ENCODE measurements at regions not wholly inside any gene's neighbourhood (a gene's known extent, or its start where the extent isn't known, plus 50 kb on each side); places are given as distances from the start of the nearest gene placed in this dataset.
"Not testable (repeated sequence)": the region's sequence is repeated elsewhere in the genome, so short reads cannot be mapped to it uniquely, and the experiment has no call there.

DNA sequence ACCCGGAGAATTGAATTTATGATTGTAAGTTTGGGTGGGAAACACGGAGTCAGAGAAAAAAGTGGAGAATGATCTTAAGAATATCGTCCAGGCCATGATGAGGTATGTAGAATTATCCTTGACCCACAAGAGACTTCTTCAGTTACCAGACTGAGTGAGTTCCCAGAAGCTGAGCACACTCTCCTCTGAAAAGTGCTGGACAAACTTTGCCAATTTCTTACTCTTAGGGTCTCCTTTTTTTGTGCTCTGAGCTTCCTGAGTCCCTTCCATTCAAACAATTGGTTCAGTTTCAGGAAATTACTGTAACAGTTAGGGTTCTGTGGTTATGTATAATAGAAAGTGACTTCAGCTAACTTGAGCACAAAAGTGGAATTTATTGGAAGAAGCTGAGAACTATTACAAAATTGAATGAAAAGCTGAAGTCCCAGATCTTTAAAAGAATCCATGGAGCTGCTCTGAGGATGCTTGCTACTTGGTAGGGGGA is 50.6 kb upstream of the EHBP1 start:
- ATAC-seq (ENCODE audit: poor library complexity) (no peak), DNase-seq (no peak)
- intact Hi-C loops (cut with DNase I) = no loop called here

DNA sequence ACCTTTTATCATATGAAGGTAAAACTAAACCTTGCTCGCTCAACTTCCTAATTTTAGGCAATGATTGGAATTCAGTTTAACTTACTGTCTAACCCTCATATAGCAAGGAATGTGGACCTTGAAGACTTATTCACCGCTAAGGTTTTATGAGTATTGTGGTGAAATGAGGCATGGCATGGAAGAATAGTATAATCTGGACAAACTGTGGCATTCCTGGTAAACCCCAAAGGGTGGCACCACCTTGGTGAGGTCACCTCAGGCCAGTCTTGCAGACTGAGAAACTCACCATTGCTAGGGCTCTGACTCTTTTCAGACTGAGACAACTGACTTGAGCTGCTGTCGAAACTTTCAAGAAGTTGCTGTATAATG is 51.1 kb upstream of the EHBP1 start:
- no peak for ATAC-seq (ENCODE audit: poor library complexity)
- intact Hi-C loops (cut with DNase I) = no loop called here
- no peak for DNase-seq

DNA sequence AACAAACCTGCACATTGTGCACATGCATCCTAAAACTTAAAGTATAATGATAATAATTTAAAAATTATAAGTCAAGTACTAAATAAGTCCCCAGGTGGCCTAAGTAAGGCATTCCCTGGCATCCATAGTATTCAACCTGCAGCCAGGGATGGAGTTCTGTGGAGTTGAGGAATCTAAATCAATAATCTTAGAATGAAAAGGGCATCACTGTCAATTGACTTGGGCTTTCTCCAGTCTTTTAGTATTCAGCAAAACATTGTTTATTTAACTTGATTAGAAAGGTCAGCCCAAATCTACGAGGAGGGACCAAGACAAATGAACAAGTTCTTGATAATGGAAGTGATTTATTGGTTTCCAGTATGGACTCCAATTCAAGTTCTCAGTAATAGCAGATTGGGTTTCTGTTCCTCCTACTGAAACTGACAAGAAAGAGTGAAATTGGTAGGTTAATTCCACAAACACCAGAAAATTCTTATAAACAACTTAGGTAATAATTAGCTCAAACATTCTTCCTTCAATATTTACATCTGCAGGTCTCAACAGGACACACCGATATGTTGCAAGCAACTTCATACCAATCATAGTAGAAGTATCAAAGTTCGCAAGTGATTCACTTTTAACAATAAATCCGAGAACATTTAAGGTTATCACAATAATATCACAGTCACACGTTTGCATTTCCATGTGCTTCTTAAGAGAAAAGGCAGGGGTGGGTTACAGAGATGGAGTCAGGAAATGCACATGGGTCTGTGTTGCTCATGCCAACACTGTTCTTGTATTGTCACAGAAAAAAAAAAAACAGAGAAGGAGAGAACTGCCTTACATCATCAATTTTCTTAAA is 51.7 kb upstream of the EHBP1 start:
- no peak for DNase-seq
- no peak for ATAC-seq (ENCODE audit: poor library complexity)
- intact Hi-C loops (cut with DNase I) = no loop called here

DNA sequence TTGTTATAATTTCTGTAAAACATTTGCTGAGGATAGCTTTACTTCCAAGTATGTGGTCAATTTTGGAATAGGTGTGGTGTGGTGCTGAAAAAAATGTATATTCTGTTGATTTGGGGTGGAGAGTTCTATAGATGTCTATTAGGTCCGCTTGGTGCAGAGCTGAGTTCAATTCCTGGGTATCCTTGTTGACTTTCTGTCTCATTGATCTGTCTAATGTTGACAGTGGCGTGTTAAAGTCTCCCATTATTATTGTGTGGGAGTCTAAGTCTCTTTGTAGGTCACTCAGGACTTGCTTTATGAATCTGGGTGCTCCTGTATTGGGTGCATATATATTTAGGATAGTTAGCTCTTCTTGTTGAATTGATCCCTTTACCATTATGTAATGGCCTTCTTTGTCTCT is 56.4 kb upstream of the EHBP1 start:
- DNase-seq; intact Hi-C loops (cut with DNase I); ATAC-seq (ENCODE audit: poor library complexity): not testable (repeated sequence)

DNA sequence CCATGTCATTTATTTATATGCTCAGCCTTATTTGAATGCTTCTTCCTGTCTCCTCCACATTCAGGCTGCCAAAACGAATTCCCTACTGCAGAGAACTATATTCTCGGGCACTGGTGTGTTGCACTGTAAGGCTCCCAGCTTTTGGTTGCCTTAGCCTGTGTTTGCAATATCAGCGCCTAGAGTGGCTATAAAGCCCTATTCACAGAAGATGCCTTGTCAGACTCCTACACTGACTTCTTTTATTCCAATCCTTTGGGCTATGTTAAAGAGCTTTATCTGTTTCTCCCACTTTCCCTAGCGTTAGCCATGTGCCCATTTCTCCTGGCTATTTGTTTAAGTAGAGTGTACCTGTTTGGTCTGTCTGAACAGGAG is 62.4 kb upstream of the EHBP1 start:
- DNase-seq = no peak
- ATAC-seq (ENCODE audit: poor library complexity) = no peak
- intact Hi-C loops (cut with DNase I) = no loop called here

DNA sequence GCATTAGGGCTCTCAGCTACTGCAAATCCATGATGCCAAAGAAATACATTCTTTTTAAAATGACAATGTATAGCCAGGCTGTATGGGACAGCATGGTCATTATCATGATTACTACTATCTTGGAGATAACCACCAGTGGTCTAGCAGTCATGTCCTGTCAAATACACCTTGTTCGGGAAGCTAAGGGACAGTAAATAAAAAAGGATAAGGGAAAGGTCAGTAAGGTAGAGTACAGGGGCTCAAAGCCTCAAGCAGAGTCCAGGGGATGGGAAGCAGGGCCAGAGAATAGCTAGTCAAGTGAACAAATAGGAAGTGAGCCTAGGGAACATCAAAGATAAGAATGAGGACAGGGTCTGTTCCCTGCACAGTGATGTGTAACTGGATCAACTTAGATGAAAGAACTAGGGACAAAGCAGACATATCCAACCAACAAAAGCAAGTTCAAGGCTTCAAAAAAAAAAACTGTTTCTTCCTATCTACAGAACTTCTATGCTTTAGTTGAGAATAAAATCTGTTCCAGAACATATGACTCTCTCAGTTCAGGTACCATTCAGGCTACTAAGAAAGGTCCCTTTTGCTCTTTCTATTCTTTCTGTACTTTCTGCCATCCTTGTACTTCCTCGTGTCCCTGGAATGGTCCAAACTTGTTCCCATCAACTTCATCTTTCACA is 62.9 kb upstream of the EHBP1 start:
- intact Hi-C loops (cut with DNase I) = no loop called here
- ATAC-seq (ENCODE audit: poor library complexity) = no peak

DNA sequence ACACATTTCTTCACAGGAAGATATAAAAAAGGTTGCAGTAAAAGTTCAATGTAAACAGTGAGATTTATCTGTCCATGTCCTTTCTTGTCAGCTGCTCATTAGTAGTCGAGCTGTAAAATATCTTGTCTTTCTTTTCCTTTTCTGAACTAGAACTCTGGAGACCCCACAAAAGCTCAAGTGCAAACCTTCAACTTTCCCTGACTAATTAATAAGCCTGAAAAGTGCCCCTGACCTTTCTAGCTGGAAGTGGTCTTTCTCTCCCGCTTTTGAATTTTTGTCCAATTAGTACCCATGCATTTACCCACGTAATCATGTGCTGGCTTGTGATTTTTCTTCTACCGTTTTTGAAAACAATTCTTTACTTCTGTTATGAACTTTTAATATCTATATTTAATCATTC is 63.6 kb upstream of the EHBP1 start:
- intact Hi-C loops (cut with DNase I) = no loop called here
- DNase-seq (no peak), ATAC-seq (ENCODE audit: poor library complexity) (no peak)

More for the DNA sequence above, 62.9 kb upstream of the EHBP1 start:
- DNase-seq = no peak

DNA sequence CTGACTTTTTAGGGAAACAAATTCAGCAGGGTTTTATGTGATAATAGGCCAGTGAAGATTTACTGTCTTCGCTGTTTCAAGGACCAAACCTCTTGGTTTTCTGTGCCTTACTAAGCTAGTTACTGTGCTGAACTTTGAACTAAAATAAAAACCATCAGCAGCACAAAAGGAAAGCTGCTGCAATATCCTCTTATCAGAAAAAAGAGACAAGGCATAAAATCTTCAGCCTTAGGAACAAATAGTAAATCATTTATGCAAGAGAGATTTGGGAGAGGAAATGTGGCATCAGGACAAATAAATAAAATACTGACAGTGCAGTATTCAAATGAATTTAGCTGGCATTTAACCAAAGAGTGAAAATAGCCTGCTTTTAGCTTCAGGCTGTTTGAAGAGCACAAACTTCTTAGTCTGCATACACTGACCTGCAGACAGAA is 64.1 kb upstream of the EHBP1 start:
- ATAC-seq (ENCODE audit: poor library complexity) (no peak), DNase-seq (no peak)
- intact Hi-C loops (cut with DNase I) = no loop called here

DNA sequence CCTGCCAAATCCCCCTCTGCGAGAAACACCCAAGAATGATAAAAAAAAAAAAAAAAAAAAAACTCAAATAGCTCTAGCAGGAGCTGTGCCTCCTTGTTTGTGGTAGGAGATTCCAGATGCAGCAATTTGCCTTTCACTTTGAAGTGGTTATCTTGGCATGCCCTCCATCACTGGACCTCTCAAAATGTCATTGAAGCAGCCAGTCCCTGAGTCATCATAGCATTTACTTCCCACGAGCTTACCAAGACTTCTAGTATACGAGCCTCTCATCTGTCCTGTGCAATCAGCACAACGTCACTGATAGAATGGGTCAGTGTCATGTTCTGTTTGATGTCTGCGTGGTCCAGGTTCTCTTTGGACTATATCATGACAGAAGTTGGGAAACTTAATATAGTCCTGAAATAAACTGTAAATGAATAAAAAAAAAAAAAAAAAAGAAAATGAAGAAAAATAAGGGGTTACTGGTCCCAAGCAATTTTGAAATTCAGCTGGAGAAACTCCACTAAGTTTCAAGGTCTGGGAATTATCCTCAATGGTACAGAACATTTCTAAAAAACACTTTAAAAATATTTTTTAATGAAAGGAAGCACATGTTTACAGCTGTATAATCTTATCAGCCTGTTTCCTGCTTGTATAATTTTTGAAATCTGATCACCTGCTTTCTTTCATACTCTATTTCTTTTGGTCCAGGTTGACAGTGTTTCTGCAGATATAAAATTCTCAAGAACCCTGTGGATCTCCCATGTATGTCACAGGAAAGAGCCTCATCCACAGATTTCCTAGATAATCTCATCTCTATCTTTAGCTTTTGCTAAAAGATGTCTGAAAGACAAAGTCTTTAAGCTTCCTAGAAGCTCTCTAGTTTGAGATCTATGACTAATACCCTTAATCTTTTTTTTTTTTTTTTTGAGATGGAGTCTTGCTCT is 74.1 kb upstream of the EHBP1 start:
- no peak for ATAC-seq (ENCODE audit: poor library complexity)
- intact Hi-C loops (cut with DNase I) = no loop called here
- no peak for DNase-seq

DNA sequence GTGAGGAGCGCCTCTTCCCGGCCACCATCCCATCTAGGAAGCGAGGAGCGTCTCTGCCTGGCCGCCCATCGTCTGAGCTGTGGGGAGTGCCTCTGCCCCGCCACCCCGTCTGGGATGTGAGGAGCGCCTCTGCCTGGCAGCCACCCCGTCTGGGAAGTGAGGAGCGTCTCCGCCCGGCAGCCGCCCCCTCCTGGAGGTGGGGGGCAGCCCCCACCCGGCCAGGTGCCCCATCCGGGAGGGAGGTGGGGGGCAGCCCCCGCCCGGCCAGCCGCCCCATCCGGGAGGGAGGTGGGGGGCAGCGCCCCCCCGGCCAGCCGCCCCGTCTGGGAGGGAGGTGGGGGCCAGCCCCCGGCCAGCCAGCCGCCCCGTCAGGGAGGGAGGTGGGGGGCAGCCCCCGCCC is 75.3 kb upstream of the EHBP1 start:
- ATAC-seq (ENCODE audit: poor library complexity); intact Hi-C loops (cut with DNase I); DNase-seq: not testable (repeated sequence)

DNA sequence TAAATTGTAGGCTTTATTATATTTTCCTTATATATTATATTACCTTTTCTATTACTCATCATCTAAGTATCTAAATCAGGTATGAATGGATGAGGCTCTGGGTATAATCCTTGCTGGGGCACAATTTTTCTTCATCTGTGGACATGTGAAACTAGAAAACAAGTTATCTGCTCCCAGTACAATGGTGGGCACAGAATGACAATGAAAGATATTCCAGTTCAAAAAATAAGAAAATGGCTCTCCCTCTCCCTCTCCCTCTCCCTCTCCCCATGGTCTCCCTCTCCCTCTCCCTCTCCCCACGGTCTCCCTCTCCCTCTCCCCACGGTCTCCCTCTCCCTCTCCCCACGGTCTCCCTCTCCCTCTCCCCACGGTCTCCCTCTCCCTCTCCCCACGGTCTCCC is 76.2 kb upstream of the EHBP1 start:
- ATAC-seq (ENCODE audit: poor library complexity); intact Hi-C loops (cut with DNase I); DNase-seq: not testable (repeated sequence)

DNA sequence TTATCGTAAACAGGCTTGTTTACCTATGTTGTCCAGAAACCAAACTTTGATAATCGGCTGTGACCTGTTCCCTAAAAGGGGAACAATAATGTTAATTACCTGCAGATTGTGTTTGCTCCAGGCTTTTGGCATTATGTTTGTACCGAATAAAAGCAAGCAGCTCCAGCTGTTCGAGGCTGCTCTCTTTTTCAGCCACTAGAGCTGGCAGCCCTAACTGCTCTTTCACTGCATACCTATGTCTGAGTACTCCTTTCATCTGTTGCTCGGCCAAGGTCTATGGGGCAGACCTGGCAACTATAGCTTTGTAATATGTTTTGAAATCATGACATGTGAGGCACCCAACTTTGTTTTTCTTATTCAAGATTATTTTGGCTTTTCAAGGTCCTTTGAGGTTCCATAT is 77.8 kb upstream of the EHBP1 start:
- no peak for DNase-seq
- intact Hi-C loops (cut with DNase I) = no loop called here
- ATAC-seq (ENCODE audit: poor library complexity) = no peak

DNA sequence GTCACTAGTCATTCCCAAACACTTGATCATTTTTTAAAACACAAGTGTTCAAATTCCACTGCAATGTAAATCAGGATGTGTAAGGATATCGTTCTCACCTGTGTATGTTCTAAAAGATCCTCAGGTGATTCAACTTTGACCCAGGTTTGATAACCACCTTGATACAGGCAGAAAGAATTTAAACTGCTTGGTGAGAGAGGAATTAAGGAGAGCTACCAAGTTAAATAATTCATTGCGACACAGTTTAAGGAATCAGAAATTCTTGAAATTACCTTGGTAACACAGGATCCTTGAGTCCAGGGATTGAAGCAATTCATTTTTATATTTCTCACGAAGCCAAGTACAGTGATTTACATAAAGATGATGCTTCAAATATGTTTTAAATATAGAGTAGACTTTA is 80.7 kb upstream of the EHBP1 start:
- ATAC-seq (ENCODE audit: poor library complexity) (no peak), DNase-seq (no peak)
- intact Hi-C loops (cut with DNase I) = no loop called here

DNA sequence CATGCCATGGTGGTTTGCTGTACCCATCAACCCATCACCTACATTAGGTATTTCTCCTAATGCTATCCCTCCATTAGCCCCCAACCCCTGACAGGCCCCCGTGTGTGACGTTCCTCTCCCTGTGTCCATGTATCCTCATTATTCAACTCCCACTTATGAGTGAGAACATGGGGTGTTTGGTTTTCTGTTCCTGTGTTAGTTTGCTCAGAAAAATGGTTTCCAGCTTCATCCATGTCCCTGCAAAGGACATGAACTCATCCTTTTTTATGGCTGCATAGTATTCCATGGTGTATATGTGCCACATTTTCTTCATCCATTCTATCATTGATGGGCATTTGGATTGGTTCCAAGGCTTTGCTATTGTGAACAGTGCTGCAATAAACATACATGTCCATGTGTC is 89.0 kb upstream of the EHBP1 start:
- intact Hi-C loops (cut with DNase I); DNase-seq; ATAC-seq (ENCODE audit: poor library complexity): not testable (repeated sequence)

DNA sequence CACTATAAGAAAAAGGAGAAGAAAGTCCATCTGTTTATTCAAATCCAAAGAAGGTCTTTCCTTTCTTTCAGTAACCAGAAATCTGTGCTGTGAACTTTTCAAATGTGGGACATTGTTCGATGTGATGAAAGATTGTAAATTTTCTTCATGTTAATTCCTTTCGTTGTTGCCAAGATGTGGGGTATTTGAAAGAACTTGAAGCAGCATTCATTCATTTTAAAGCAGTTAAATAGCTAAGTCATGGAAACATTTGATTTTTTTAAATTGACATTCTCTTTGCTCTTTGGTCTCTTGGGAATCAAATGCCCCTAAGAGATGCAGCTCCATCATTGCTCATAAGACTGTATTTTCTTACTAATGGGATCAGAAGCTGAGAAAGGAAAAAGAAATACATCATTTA is 93.7 kb upstream of the EHBP1 start:
- ATAC-seq (ENCODE audit: poor library complexity) (no peak), DNase-seq (no peak)
- intact Hi-C loops (cut with DNase I) = no loop called here

DNA sequence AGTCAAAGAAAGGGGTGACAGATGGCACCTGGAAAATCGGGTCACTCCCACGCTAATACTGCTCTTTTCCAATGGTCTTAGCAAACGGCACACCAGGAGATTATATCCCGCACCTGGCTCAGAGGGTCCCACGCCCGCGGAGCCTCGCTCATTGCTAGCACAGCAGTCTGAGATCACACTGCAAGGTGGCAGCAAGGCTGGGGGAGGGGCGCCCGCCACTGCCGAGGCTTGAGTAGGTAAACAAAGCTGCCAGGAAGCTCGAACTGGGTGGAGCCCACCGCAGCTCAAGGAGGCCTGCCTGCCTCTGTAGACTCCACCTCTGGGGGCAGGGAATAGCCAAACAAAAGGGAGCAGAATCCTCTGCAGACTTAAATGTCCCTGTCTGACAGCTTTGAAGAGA is 99.5 kb upstream of the TMEM17 start:
- ATAC-seq (ENCODE audit: poor library complexity); intact Hi-C loops (cut with DNase I); DNase-seq: not testable (repeated sequence)

DNA sequence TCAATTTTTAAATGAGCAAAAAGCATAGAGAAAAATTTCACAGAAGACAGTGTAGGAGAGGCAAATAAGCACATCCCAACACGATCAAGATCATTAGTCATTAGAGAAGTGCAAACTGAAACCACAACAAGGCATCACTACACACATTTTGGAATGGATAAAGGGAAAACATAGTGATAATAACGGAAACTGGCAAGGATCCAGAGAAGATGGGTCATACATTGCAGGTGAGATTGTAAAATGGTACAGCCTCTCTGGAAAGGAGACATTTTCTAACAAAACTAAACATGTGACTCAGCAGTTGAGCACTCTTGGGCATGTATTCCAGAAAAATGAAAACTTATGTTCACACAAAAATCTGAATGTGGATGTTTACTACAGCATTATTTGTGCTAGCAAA is 98.3 kb upstream of the TMEM17 start:
- intact Hi-C loops (cut with DNase I) = no loop called here
- DNase-seq = no peak
- no peak for ATAC-seq (ENCODE audit: poor library complexity)

DNA sequence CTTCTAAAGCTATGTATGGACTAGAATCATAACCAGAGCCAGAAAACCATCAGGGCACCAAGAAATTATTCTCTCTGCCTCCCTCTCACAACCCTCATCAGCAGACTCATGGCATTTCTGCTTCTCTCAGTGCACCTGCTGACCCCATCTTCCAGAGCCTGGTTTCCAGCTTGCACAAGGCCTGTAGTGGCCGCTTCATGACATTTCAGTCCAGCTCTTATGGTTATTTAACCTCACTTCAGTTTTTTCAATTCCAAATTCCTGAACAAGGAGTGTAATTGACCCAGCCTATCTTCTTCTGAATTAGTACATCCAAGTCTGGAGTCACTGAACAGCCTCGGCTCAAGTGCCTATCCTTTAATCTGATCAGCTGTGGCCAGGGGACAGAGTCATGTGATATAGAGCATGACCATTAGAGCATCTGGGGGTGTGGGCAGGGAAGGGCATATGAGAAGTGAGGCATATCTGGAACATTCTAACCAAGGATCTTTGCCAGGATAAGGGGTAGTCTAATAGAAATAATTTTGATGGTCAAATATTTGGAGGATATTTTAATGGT is 97.2 kb upstream of the TMEM17 start:
- ATAC-seq (ENCODE audit: poor library complexity) (no peak), DNase-seq (no peak)
- intact Hi-C loops (cut with DNase I) = no loop called here
